ENCODE measurements at regions not wholly inside any gene's neighbourhood (a gene's known extent, or its start where the extent isn't known, plus 50 kb on each side); places are given as distances from the start of the nearest gene placed in this dataset.

DNA sequence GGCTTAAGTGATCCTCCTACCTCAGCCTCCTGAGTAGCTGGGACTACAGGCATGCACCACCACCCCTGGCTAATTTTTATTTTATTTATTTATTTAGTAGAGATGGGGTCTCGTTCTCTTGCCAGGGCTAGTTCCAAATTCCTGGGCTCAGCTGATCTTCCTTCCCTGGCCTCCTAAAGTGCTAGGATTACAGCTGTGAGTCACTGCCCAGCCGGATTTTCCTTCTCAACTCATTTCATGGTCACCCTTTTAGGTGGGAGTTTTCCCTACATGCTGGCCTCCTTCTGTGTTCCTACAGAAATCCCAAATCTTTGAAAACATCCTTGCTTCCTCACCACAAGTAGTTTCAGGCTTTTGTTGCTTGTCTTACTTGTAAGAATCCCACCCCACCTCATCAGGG is 102.1 kb upstream of the SIAH1 start:
- no peaks in the 10 kb centered on the region for H3K9me3 ChIP-seq (ENCODE audit: insufficient read depth, low read depth, low read length)
- H3K9ac ChIP-seq (ENCODE audit: low read depth, low read length, poor library complexity, severe bottlenecking) = no peak overlapping the region
- no peaks in the 10 kb centered on the region for H3F3A ChIP-seq (ENCODE audit: low read depth)
- no peak overlapping the region for H3K4me2 ChIP-seq (ENCODE audit: low read depth, low read length, poor library complexity, severe bottlenecking)
- H3K4me1 ChIP-seq (ENCODE audit: insufficient read depth, low read length, poor library complexity, severe bottlenecking) = no peaks in the 10 kb centered on the region
- H3K9me2 ChIP-seq (replicated peaks; ENCODE audit: low read depth, low read length) = no peaks in the 10 kb centered on the region
- no peaks in the 10 kb centered on the region for H4K20me1 ChIP-seq (ENCODE audit: insufficient read depth, low read length, poor library complexity, severe bottlenecking)
- H3K4me3 ChIP-seq (ENCODE audit: low read length, poor library complexity, severe bottlenecking) = no peak overlapping the region
- H2AFZ ChIP-seq (ENCODE audit: low read length) = no peak overlapping the region
- H3K79me2 ChIP-seq (ENCODE audit: insufficient read depth, low read length) = no peaks in the 10 kb centered on the region
- TF ChIP-seq, protein P1, sequence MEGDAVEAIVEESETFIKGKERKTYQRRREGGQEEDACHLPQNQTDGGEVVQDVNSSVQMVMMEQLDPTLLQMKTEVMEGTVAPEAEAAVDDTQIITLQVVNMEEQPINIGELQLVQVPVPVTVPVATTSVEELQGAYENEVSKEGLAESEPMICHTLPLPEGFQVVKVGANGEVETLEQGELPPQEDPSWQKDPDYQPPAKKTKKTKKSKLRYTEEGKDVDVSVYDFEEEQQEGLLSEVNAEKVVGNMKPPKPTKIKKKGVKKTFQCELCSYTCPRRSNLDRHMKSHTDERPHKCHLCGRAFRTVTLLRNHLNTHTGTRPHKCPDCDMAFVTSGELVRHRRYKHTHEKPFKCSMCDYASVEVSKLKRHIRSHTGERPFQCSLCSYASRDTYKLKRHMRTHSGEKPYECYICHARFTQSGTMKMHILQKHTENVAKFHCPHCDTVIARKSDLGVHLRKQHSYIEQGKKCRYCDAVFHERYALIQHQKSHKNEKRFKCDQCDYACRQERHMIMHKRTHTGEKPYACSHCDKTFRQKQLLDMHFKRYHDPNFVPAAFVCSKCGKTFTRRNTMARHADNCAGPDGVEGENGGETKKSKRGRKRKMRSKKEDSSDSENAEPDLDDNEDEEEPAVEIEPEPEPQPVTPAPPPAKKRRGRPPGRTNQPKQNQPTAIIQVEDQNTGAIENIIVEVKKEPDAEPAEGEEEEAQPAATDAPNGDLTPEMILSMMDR (conservative IDR thresholded peaks at IDR 0.05; ENCODE audit: low read length) = no peak
- TF ChIP-seq EZH2phosphoT487 (IDR thresholded peaks at IDR 0.05; ENCODE audit: borderline replicate concordance) = no peak
- H3K27me3 ChIP-seq (ENCODE audit: insufficient read depth, low read length, poor library complexity, severe bottlenecking) = no peaks in the 10 kb centered on the region
- no peaks in the 10 kb centered on the region for H3K36me3 ChIP-seq (ENCODE audit: insufficient read depth, low read length)

DNA sequence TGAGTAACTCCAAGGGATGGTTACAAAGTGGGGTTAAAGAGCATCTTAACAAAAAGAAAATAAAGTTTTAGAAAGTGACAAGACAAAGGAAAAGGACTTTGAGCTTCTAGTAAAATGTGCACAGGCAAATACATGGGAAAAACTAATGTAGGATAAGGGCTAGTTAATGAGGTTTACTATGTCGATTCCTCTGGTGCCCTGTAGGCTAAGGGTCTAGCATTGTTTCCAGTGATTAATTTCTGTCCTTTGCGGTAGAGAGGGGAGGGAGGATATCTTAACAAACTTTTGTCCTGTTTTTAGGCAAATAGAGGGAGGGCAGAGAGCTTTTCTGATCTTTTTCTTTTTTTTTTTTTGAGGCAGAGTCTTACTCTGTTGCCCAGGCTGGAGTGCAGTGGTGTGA is 96.6 kb upstream of the SIAH1 start:
- H3F3A ChIP-seq (ENCODE audit: low read depth) = no peaks in the 10 kb centered on the region
- H3K4me1 ChIP-seq (ENCODE audit: insufficient read depth, low read length, poor library complexity, severe bottlenecking) = no peaks in the 10 kb centered on the region
- no peak overlapping the region for H3K4me3 ChIP-seq (ENCODE audit: low read length, poor library complexity, severe bottlenecking)
- no peaks in the 10 kb centered on the region for H3K9me3 ChIP-seq (ENCODE audit: insufficient read depth, low read depth, low read length)
- no peaks in the 10 kb centered on the region for H3K9me2 ChIP-seq (replicated peaks; ENCODE audit: low read depth, low read length)
- H4K20me1 ChIP-seq (ENCODE audit: insufficient read depth, low read length, poor library complexity, severe bottlenecking) = no peaks in the 10 kb centered on the region
- no peak overlapping the region for H3K9ac ChIP-seq (ENCODE audit: low read depth, low read length, poor library complexity, severe bottlenecking)
- no peaks in the 10 kb centered on the region for H3K36me3 ChIP-seq (ENCODE audit: insufficient read depth, low read length)
- H3K4me2 ChIP-seq (ENCODE audit: low read depth, low read length, poor library complexity, severe bottlenecking) = no peak overlapping the region
- no peak overlapping the region for H2AFZ ChIP-seq (ENCODE audit: low read length)
- no peaks in the 10 kb centered on the region for H3K27me3 ChIP-seq (ENCODE audit: insufficient read depth, low read length, poor library complexity, severe bottlenecking)
- TF ChIP-seq, protein P1 (conservative IDR thresholded peaks at IDR 0.05; ENCODE audit: low read length) = no peak
- TF ChIP-seq EZH2phosphoT487 (IDR thresholded peaks at IDR 0.05; ENCODE audit: borderline replicate concordance) = no peak
- no peaks in the 10 kb centered on the region for H3K79me2 ChIP-seq (ENCODE audit: insufficient read depth, low read length)

DNA sequence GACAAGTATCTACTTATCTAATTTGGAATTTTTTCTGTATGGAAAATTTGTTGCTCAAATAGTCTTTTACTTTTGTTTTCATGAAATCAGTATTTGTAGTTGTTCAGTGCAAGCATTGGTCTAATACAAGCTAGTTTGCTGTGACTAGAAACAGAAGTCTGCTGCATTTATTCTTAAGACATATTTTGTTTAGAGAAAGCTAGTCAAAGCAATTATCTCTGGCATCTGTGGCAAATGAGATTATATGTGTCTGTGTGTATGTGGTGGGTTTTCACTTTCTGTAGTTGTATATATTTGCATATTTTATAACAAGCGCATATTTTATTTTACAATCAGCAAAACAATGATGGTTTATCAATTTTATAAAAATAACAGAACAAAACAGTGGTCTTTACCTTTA is 96.0 kb upstream of the SIAH1 start:
- Histone ChIP-seq H3F3A (ENCODE audit: low read depth) (no peaks in the 10 kb centered on the region), H4K20me1 (ENCODE audit: insufficient read depth, low read length, poor library complexity, severe bottlenecking) (no peaks in the 10 kb centered on the region), H3K9me3 (ENCODE audit: insufficient read depth, low read depth, low read length) (no peaks in the 10 kb centered on the region), H3K27me3 (ENCODE audit: insufficient read depth, low read length, poor library complexity, severe bottlenecking) (no peaks in the 10 kb centered on the region), H3K4me1 (ENCODE audit: insufficient read depth, low read length, poor library complexity, severe bottlenecking) (no peaks in the 10 kb centered on the region), H3K4me2 (ENCODE audit: low read depth, low read length, poor library complexity, severe bottlenecking) (no peak overlapping the region), H3K4me3 (ENCODE audit: low read length, poor library complexity, severe bottlenecking) (no peak overlapping the region), H2AFZ (ENCODE audit: low read length) (no peak overlapping the region), H3K9me2 (replicated peaks; ENCODE audit: low read depth, low read length) (no peaks in the 10 kb centered on the region), H3K79me2 (ENCODE audit: insufficient read depth, low read length) (no peaks in the 10 kb centered on the region), H3K36me3 (ENCODE audit: insufficient read depth, low read length) (no peaks in the 10 kb centered on the region), H3K9ac (ENCODE audit: low read depth, low read length, poor library complexity, severe bottlenecking) (no peak overlapping the region)
- TF ChIP-seq, protein P1 (conservative IDR thresholded peaks at IDR 0.05; ENCODE audit: low read length) = no peak
- no peak for TF ChIP-seq EZH2phosphoT487 (IDR thresholded peaks at IDR 0.05; ENCODE audit: borderline replicate concordance)

Measured in Loucy (cell line).